PC-3 (cell line): ENCODE measurements at regions not wholly inside any gene's neighbourhood (a gene's known extent, or its start where the extent isn't known, plus 50 kb on each side); places are given as distances from the start of the nearest gene placed in this dataset.
A peak's percentile ranks its signal among the peaks of the same experiment; 100 is the strongest.

Experiments
- ATAC-seq: fragments of 200-7000 bp; cut with Tn5 transposase; 2 replicates; pipeline ENCODE4 v1.9.1; 2020; ENCODE audit warnings: mild to moderate bottlenecking, moderate library complexity
- BruUV-seq: library from RNA; stranded (reverse); fragments of 400-500 nt; replicated peaks from 2 replicates; lab custom pipeline; 2021; lab: Mats Ljungman, UMichigan
- CTCF ChIA-PET: fragments of 300-600 bp; sonication (Branson Sonifier 250); formaldehyde crosslinking; loops from one replicate; lab custom pipeline; 2022; ENCODE audit warnings: antibody characterized with exemption; lab: Charles Lee
- POLR2A ChIA-PET: fragments of 300-600 bp; sonication (Branson Sonifier 250); formaldehyde crosslinking; loops from one replicate; lab custom pipeline; 2022; ENCODE audit warnings: antibody characterized with exemption; ENCODE audit not compliant: unreplicated experiment; lab: Charles Lee
- DNase-seq: peaks from one replicate; pipeline ENCODE4 v3.0.0-alpha.2; 2015
- H2AFZ ChIP-seq: fragments of 300-600 bp; sonication (generic); 2 replicates; pipeline ENCODE4 v1.6.0; 2016; ENCODE audit warnings: antibody characterized with exemption, low read length
- H3F3A ChIP-seq: fragments of 300-600 bp; sonication (generic); one replicate; pipeline ENCODE4 v1.6.0; 2017; ENCODE audit warnings: antibody characterized with exemption, low read length, control low read depth, mild to moderate bottlenecking; ENCODE audit not compliant: unreplicated experiment
- H3K27ac ChIP-seq: fragments of 300-600 bp; sonication (generic); 2 replicates; pipeline ENCODE4 v1.5.1; 2016; ENCODE audit warnings: mild to moderate bottlenecking, low read length
- H3K27me3 ChIP-seq: fragments of 300-600 bp; sonication (generic); 2 replicates; pipeline ENCODE4 v1.6.1; 2016; ENCODE audit warnings: low read length, mixed read lengths
- H3K36me3 ChIP-seq: fragments of 300-600 bp; sonication (generic); 2 replicates; pipeline ENCODE4 v1.6.1; 2016; ENCODE audit warnings: low read depth, mixed run types, low read length, mixed read lengths
- H3K4me1 ChIP-seq: fragments of 300-600 bp; sonication (generic); 2 replicates; pipeline ENCODE4 v1.5.1; 2016; ENCODE audit warnings: low read length; ENCODE audit not compliant: insufficient read depth
- H3K4me2 ChIP-seq: fragments of 300-600 bp; sonication (generic); 2 replicates; pipeline ENCODE4 v1.6.0; 2016; ENCODE audit warnings: low read length
- H3K4me3 ChIP-seq: fragments of 300-600 bp; sonication (generic); 2 replicates; pipeline ENCODE4 v1.5.1; 2016; ENCODE audit warnings: mild to moderate bottlenecking, low read length, mixed read lengths
- H3K79me2 ChIP-seq: fragments of 300-600 bp; sonication (generic); 2 replicates; pipeline ENCODE4 v1.6.1; 2017; ENCODE audit warnings: low read length, mixed read lengths
- H3K9ac ChIP-seq: fragments of 300-600 bp; sonication (generic); 2 replicates; pipeline ENCODE4 v1.6.0; 2016; ENCODE audit warnings: mild to moderate bottlenecking, low read length
- H3K9me2 ChIP-seq: fragments of 300-600 bp; sonication (generic); replicated peaks from 2 replicates; pipeline ENCODE4 v1.6.1; 2016; ENCODE audit warnings: mixed run types, low read length, mixed read lengths
- H3K9me3 ChIP-seq: fragments of 300-600 bp; sonication (generic); 2 replicates; pipeline ENCODE4 v1.6.1; 2016; ENCODE audit warnings: low read length, mixed read lengths
- H4K20me1 ChIP-seq: fragments of 300-600 bp; sonication (generic); 2 replicates; pipeline ENCODE4 v1.6.1; 2016; ENCODE audit warnings: low read length, mixed read lengths
- CTCF ChIP-seq: fragments of 300-600 bp; sonication (generic); conservative IDR thresholded peaks from 2 replicates; pipeline ENCODE4 v1.5.1; 2017; ENCODE audit warnings: antibody characterized with exemption, low read depth, mild to moderate bottlenecking, low read length
- EZH2 ChIP-seq: fragments of 300-600 bp; sonication (generic); IDR thresholded peaks from one replicate; pipeline ENCODE4 v1.6.1; 2017; ENCODE audit warnings: antibody characterized with exemption, mild to moderate bottlenecking, low read length; ENCODE audit not compliant: unreplicated experiment
- EZH2phosphoT487 ChIP-seq: fragments of 300-600 bp; sonication (generic); IDR thresholded peaks from 2 replicates; pipeline ENCODE4 v1.6.1; 2018; ENCODE audit warnings: mild to moderate bottlenecking, antibody characterized with exemption, low read length, borderline replicate concordance
- intact Hi-C: fragments of 100-400 bp; cut with micrococcal nuclease; formaldehyde crosslinking; loops from 2 replicates; pipeline ENCODE4 v1.9.0; 2023

- Histone ChIP-seq H3K79me2 (no peaks in the 10 kb centered on the region), H2AFZ (peak overlapping the region; percentile 42; the same call in 1 of the 2 replicates), H3K36me3 (no peaks in the 10 kb centered on the region), H3K4me2 (peak overlapping the region; percentile 69), H3K27me3 (no peaks in the 10 kb centered on the region), H3K4me3 (peak overlapping the region; percentile 25; the same call in 1 of the 2 replicates), H3F3A (peaks cover 16% of the 10 kb centered on the region), H3K9me3 (no peaks in the 10 kb centered on the region), H3K9me2 (no peaks in the 10 kb centered on the region), H3K9ac (peak overlapping the region; percentile 69), H3K4me1 (peaks cover 69% of the 10 kb centered on the region), H4K20me1 (no peaks in the 10 kb centered on the region), H3K27ac (peak overlapping the region; percentile 95)
- POLR2A ChIA-PET, result no interaction called here
- TF ChIP-seq EZH2 (no peak), CTCF (no peak), EZH2phosphoT487 (no peak)
- peak; percentile 67 for ATAC-seq
- intact Hi-C loops, result loop anchor here (2.0 to 10.0 kb wide), 6 partner anchors 28 to 682 kb away; partner anchors contain the start of genes CLDN16 and UTS2B
- no TSS peak for BruUV-seq
- peak; percentile 92 for DNase-seq
- CTCF ChIA-PET, result no interaction called here
Observed at GRCh38 chr3:191066669-191067068, 132.4 kb upstream of the OSTN start.

- no peak overlapping the region for H2AFZ ChIP-seq
- ATAC-seq (peak; percentile 30; the same call in 1 of the 2 replicates), DNase-seq (peak; percentile 69)
- H3K36me3 ChIP-seq, result no peaks in the 10 kb centered on the region
- ChIA-PET POLR2A (no interaction called here), CTCF (no interaction called here)
- H3K27me3 ChIP-seq, result no peaks in the 10 kb centered on the region
- intact Hi-C loops, result loop anchor here (5.0 to 10.0 kb wide), 4 partner anchors 77 to 680 kb away; partner anchors contain the start of gene CLDN16
- peaks cover 11% of the 10 kb centered on the region for H3F3A ChIP-seq
- no peak overlapping the region for H3K4me3 ChIP-seq
- BruUV-seq, result no TSS peak
- H3K9ac ChIP-seq, result peak overlapping the region; percentile 69; the same call in 1 of the 2 replicates
- H3K4me1 ChIP-seq, result peaks cover 55% of the 10 kb centered on the region
- no peaks in the 10 kb centered on the region for H3K79me2 ChIP-seq
- no peaks in the 10 kb centered on the region for H3K9me3 ChIP-seq
- H4K20me1 ChIP-seq, result no peaks in the 10 kb centered on the region
- H3K9me2 ChIP-seq, result no peaks in the 10 kb centered on the region
- TF ChIP-seq CTCF (peak; percentile 21; the same call in 1 of the 2 replicates), EZH2phosphoT487 (no peak)
- peak overlapping the region; percentile 95 for H3K27ac ChIP-seq
- peak overlapping the region; percentile 69 for H3K4me2 ChIP-seq
Observed at GRCh38 chr3:191065181-191065805, 133.7 kb upstream of the OSTN start.

GRCh38 chr3:191051037-191051436 is 148.0 kb upstream of the OSTN start:
- Histone ChIP-seq H3K9me3 (no peaks in the 10 kb centered on the region), H3K9me2 (no peaks in the 10 kb centered on the region), H3K4me2 (no peak overlapping the region), H3K27me3 (no peaks in the 10 kb centered on the region), H3K36me3 (no peaks in the 10 kb centered on the region), H3K27ac (no peak overlapping the region), H2AFZ (no peak overlapping the region), H3F3A (no peaks in the 10 kb centered on the region), H3K4me1 (no peaks in the 10 kb centered on the region), H3K4me3 (no peak overlapping the region), H3K79me2 (no peaks in the 10 kb centered on the region), H3K9ac (no peak overlapping the region), H4K20me1 (no peaks in the 10 kb centered on the region)
- ChIA-PET CTCF (interaction anchor here (0.7 to 1.6 kb wide), 6 partner anchors 19 to 502 kb away, joined by 3 to 15 read pairs (median 5); no protein-coding TSS in a partner anchor), POLR2A (no interaction called here)
- peak; percentile 78 for DNase-seq
- TF ChIP-seq CTCF, result peak; percentile 71
- no peak for TF ChIP-seq EZH2
- TF ChIP-seq EZH2phosphoT487, result no peak
- intact Hi-C loops, result loop anchor here (1.0 to 10.0 kb wide), 7 partner anchors 167 to 1391 kb away; no protein-coding TSS in a partner anchor
- peak; percentile 78 for ATAC-seq
- BruUV-seq, result no TSS peak
